ENCODE measurements at regions not wholly inside any gene's neighbourhood (a gene's known extent, or its start where the extent isn't known, plus 50 kb on each side); places are given as distances from the start of the nearest gene placed in this dataset.

DNA sequence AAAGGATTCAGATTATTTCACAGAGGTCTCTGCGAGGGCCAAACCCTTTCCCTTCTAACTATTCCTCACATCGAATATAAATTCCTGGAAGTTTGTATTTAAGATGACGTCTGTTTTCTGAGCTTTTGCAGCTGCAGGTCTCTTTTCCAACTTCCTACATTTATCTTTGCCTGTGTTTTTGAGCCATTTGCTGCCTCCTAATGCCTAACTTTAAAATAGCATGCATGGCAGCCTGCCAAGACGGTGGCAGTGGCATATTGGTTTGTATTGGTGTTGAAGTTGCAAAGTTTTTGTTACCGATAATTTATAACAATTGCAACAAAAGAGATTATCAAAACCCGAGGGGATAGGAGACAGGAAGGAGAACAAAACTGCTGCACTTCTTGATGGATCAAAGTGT lies 187.1 kb upstream of the DNAJC19 start:
- no peak overlapping the region for H3K4me3 Mint-ChIP-seq
- peaks cover 3% of the 10 kb centered on the region for H3K27me3 Mint-ChIP-seq (ENCODE audit: low read depth, poor library complexity)
- H3K36me3 Mint-ChIP-seq (ENCODE audit: low read depth), result no peaks in the 10 kb centered on the region
- peak; percentile 25 for DNase-seq
- peaks cover 26% of the 10 kb centered on the region for H3K4me1 Mint-ChIP-seq
- no peak overlapping the region for H3K27ac Mint-ChIP-seq
- H3K9me3 Mint-ChIP-seq, result no peaks in the 10 kb centered on the region
- TF ChIP-seq, protein P1, sequence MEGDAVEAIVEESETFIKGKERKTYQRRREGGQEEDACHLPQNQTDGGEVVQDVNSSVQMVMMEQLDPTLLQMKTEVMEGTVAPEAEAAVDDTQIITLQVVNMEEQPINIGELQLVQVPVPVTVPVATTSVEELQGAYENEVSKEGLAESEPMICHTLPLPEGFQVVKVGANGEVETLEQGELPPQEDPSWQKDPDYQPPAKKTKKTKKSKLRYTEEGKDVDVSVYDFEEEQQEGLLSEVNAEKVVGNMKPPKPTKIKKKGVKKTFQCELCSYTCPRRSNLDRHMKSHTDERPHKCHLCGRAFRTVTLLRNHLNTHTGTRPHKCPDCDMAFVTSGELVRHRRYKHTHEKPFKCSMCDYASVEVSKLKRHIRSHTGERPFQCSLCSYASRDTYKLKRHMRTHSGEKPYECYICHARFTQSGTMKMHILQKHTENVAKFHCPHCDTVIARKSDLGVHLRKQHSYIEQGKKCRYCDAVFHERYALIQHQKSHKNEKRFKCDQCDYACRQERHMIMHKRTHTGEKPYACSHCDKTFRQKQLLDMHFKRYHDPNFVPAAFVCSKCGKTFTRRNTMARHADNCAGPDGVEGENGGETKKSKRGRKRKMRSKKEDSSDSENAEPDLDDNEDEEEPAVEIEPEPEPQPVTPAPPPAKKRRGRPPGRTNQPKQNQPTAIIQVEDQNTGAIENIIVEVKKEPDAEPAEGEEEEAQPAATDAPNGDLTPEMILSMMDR (IDR thresholded peaks at IDR 0.05), result peak; percentile 57

DNA sequence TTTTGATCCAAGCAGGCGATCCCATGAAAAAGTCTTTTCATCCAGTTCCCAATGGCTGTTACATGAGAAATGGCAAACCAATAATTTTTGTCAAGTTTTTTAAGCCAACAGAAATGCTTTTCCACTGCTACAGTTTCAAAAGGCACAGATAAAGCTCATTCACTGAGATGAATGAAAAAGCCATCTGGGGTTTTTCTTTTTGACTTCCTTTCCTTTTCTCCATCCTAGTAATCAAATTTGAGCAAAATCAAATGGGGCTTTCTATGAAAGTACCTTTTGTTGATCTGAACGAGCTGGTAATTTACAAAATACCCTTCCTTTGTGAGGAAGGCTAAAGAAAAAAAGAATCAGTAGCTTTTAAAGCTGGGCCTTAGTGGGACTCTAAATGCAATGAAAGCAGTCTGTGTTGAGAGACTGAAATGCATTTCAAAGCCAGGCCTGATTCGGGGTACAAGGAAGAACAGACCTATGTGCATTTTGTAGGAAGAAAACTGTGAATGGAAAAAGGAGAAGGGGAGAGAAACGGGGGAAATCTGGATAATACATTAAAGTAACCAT lies 185.2 kb upstream of the DNAJC19 start:
- peaks cover 3% of the 10 kb centered on the region for H3K27me3 Mint-ChIP-seq (ENCODE audit: low read depth, poor library complexity)
- TF ChIP-seq, protein P1 (IDR thresholded peaks at IDR 0.05), result no peak
- H3K27ac Mint-ChIP-seq, result peak overlapping the region; percentile 1
- DNase-seq, result no peak
- H3K9me3 Mint-ChIP-seq, result no peaks in the 10 kb centered on the region
- no peaks in the 10 kb centered on the region for H3K36me3 Mint-ChIP-seq (ENCODE audit: low read depth)
- H3K4me1 Mint-ChIP-seq, result peaks cover 26% of the 10 kb centered on the region
- H3K4me3 Mint-ChIP-seq, result no peak overlapping the region

DNA sequence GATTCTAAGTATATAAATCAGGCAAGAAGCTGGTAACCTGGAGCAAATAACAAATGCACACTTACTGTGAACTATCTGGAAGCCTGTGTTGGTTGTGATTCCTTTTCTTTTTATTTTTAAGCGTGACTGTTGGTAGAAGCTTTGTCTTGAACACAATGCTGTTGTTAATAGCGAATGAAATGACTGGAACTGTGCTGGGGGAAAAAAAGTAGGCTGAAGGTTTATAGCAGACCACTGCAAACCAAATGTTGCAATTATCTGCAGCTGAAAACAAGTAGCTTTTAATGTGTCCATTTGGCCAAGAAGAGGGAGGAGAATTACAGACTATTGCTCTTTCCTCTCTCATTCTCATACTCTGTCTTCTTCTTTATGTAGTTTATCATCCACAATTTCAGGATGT lies 184.5 kb upstream of the DNAJC19 start:
- Mint-ChIP-seq H3K27me3 (ENCODE audit: low read depth, poor library complexity) (no peaks in the 10 kb centered on the region), H3K4me1 (peaks cover 26% of the 10 kb centered on the region), H3K9me3 (no peaks in the 10 kb centered on the region), H3K27ac (no peak overlapping the region), H3K36me3 (ENCODE audit: low read depth) (no peaks in the 10 kb centered on the region), H3K4me3 (no peak overlapping the region)
- TF ChIP-seq, protein P1 (IDR thresholded peaks at IDR 0.05), result no peak
- DNase-seq, result no peak

DNA sequence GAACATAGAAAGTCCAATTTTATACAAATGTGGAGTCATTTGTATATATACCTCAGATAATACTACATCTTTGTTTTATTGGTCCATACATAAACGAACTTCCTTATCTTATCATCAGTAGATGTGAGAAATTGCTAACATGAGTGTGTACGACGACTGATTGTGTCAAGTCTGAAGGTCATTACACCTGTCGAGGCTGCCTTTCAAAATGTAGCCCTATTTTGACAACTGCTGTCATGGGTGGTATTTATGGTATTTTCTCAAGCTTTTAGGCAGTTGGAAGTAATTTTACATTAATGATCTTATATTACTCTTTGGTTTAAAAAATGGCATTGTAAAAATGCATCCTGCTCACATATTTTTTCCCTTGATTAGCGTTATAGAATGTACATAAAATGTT lies 183.7 kb upstream of the DNAJC19 start:
- Mint-ChIP-seq H3K36me3 (ENCODE audit: low read depth) (no peaks in the 10 kb centered on the region), H3K4me1 (peaks cover 26% of the 10 kb centered on the region), H3K9me3 (no peaks in the 10 kb centered on the region), H3K4me3 (no peak overlapping the region), H3K27me3 (ENCODE audit: low read depth, poor library complexity) (no peaks in the 10 kb centered on the region), H3K27ac (no peak overlapping the region)
- DNase-seq, result no peak
- TF ChIP-seq, protein P1 (IDR thresholded peaks at IDR 0.05), result no peak

DNA sequence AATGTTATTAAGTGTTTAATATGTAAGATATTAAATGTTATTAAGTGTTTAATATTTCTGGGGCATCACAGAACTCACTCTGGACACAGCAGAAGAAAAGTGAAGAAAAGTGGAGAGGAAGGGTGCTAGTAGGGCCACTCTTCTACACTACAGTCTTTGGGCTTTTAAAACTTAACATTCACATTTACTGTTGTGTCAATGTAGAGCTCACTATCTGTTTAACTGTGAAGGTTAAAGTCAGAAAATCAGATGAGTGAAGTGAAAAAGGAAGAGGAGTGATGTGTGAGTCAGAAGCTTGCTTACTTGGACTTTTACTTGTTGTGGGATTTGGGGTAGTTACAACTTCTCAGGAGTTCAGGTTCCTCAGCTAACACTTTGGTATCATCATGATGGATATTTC lies 145.3 kb upstream of the DNAJC19 start:
- Mint-ChIP-seq H3K9me3 (peaks cover 19% of the 10 kb centered on the region), H3K4me1 (no peaks in the 10 kb centered on the region), H3K27ac (no peak overlapping the region), H3K4me3 (no peak overlapping the region), H3K27me3 (ENCODE audit: low read depth, poor library complexity) (peaks cover 2% of the 10 kb centered on the region), H3K36me3 (ENCODE audit: low read depth) (no peaks in the 10 kb centered on the region)
- TF ChIP-seq, protein P1 (IDR thresholded peaks at IDR 0.05), result no peak
- no peak for DNase-seq

DNA sequence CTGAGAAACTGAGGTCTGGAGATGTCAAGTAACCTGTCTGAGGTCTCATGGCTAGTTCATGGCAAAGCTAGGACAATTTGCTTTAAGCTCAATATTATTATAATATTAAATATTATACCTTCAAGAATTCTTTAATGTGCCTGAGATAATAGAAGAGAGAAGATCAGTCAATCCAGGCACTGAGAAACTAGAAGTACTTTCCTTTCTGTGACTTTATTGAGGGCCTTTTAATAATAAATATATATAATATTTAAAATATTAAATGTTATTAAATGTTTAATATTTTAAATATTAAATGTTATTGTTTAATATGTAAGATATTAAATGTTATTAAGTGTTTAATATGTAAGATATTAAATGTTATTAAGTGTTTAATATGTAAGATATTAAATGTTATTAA lies 144.3 kb upstream of the DNAJC19 start:
- TF ChIP-seq, protein P1 (IDR thresholded peaks at IDR 0.05), result no peak
- peaks cover 20% of the 10 kb centered on the region for H3K9me3 Mint-ChIP-seq
- DNase-seq, result no peak
- no peaks in the 10 kb centered on the region for H3K36me3 Mint-ChIP-seq (ENCODE audit: low read depth)
- no peak overlapping the region for H3K27ac Mint-ChIP-seq
- no peaks in the 10 kb centered on the region for H3K4me1 Mint-ChIP-seq
- peaks cover 2% of the 10 kb centered on the region for H3K27me3 Mint-ChIP-seq (ENCODE audit: low read depth, poor library complexity)
- H3K4me3 Mint-ChIP-seq, result no peak overlapping the region
